ENCODE measurements at regions not wholly inside any gene's neighbourhood (a gene's known extent, or its start where the extent isn't known, plus 50 kb on each side); places are given as distances from the start of the nearest gene placed in this dataset.

GRCh38 chr5:159398936-159399335, 68.6 kb upstream of the IL12B start:
- no peak for TF ChIP-seq FOXP2 (optimal IDR thresholded peaks at IDR 0.05; ENCODE audit: borderline replicate concordance, extremely low read depth, extremely low read length, insufficient read depth)
- TF ChIP-seq SIN3A (IDR thresholded peaks at IDR 0.05; ENCODE audit: borderline replicate concordance, insufficient read depth, low read length): no peak
- no peak for TF ChIP-seq POLR2AphosphoS5 (IDR thresholded peaks at IDR 0.05; ENCODE audit: low read depth, low read length)
- TF ChIP-seq, protein P1, sequence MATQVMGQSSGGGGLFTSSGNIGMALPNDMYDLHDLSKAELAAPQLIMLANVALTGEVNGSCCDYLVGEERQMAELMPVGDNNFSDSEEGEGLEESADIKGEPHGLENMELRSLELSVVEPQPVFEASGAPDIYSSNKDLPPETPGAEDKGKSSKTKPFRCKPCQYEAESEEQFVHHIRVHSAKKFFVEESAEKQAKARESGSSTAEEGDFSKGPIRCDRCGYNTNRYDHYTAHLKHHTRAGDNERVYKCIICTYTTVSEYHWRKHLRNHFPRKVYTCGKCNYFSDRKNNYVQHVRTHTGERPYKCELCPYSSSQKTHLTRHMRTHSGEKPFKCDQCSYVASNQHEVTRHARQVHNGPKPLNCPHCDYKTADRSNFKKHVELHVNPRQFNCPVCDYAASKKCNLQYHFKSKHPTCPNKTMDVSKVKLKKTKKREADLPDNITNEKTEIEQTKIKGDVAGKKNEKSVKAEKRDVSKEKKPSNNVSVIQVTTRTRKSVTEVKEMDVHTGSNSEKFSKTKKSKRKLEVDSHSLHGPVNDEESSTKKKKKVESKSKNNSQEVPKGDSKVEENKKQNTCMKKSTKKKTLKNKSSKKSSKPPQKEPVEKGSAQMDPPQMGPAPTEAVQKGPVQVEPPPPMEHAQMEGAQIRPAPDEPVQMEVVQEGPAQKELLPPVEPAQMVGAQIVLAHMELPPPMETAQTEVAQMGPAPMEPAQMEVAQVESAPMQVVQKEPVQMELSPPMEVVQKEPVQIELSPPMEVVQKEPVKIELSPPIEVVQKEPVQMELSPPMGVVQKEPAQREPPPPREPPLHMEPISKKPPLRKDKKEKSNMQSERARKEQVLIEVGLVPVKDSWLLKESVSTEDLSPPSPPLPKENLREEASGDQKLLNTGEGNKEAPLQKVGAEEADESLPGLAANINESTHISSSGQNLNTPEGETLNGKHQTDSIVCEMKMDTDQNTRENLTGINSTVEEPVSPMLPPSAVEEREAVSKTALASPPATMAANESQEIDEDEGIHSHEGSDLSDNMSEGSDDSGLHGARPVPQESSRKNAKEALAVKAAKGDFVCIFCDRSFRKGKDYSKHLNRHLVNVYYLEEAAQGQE (IDR thresholded peaks at IDR 0.05; ENCODE audit: insufficient read depth in 1 of 2, low read depth in 2 of 2, low read length in 2 of 2): no peak
- TF ChIP-seq TAF1 (IDR thresholded peaks at IDR 0.05; ENCODE audit: borderline replicate concordance, insufficient read depth, low read length): no peak

DNA sequence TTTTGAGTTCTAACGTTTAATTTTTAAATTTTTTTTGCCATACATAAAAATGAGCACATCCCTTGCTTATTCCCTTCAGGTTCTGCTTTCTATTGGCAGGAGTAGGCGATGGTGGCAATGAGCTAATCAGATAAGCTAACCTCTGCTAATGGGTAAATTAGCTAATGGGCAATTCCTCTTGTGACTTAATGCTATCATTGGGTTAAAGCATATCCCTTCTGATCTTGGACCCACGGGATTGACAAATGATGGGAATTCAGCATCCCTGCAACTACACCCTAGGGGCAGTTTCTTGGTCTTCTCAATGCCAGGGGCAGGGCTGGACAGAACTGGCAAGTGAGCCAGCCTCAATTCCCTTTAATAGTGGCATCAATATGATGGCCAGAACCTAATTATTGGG, 70.2 kb upstream of the IL12B start:
- TF ChIP-seq SIN3A (IDR thresholded peaks at IDR 0.05; ENCODE audit: borderline replicate concordance, insufficient read depth, low read length): no peak
- TF ChIP-seq, protein P1 (IDR thresholded peaks at IDR 0.05; ENCODE audit: insufficient read depth in 1 of 2, low read depth in 2 of 2, low read length in 2 of 2): no peak
- TF ChIP-seq FOXP2 (optimal IDR thresholded peaks at IDR 0.05; ENCODE audit: borderline replicate concordance, extremely low read depth, extremely low read length, insufficient read depth): no peak
- no peak for TF ChIP-seq POLR2AphosphoS5 (IDR thresholded peaks at IDR 0.05; ENCODE audit: low read depth, low read length)
- TF ChIP-seq TAF1 (IDR thresholded peaks at IDR 0.05; ENCODE audit: borderline replicate concordance, insufficient read depth, low read length): no peak

DNA sequence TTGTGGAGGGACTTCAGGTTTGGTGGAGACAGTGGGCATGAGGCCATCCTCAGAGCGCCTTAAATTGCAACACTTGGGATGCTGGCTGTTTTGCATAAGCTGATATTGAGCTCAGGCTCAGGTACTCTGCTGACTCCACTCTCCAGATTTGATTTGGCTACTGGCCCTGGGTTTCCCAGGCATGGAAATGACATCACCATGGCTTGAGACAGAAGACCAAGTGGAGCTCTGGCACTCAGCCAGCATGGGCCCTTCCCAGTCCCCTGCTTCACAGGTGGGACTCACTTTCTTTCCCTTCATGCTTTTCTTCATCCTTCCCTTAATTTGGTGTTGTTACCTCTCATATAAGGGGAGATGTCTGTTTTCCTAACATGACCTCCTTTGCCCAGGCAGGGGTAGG, 72.0 kb upstream of the IL12B start:
- TF ChIP-seq, protein P1 (IDR thresholded peaks at IDR 0.05; ENCODE audit: insufficient read depth in 1 of 2, low read depth in 2 of 2, low read length in 2 of 2): no peak
- no peak for TF ChIP-seq FOXP2 (optimal IDR thresholded peaks at IDR 0.05; ENCODE audit: borderline replicate concordance, extremely low read depth, extremely low read length, insufficient read depth)
- TF ChIP-seq SIN3A (IDR thresholded peaks at IDR 0.05; ENCODE audit: borderline replicate concordance, insufficient read depth, low read length): no peak
- no peak for TF ChIP-seq POLR2AphosphoS5 (IDR thresholded peaks at IDR 0.05; ENCODE audit: low read depth, low read length)
- no peak for TF ChIP-seq TAF1 (IDR thresholded peaks at IDR 0.05; ENCODE audit: borderline replicate concordance, insufficient read depth, low read length)

DNA sequence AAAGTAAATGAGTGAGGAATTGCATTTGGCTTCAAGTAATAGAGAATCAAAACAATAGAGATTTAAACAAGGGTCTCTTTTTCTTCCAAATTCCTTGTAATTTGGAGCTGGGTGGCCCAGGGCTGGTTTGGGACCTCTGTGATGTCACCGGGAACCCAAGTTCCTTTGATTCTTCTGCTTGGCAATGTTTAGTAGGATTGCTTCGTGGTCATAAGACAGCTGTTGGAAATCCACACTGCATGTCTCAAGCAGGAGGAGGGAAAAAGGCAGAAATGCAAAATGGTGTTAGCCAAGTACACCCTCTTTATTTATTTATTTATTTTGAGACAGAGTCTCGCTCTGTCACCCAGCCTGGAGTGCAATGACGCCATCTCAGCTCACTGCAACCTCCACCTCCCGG, 72.6 kb upstream of the IL12B start:
- TF ChIP-seq SIN3A (IDR thresholded peaks at IDR 0.05; ENCODE audit: borderline replicate concordance, insufficient read depth, low read length) (no peak), TAF1 (IDR thresholded peaks at IDR 0.05; ENCODE audit: borderline replicate concordance, insufficient read depth, low read length) (no peak), POLR2AphosphoS5 (IDR thresholded peaks at IDR 0.05; ENCODE audit: low read depth, low read length) (no peak), FOXP2 (optimal IDR thresholded peaks at IDR 0.05; ENCODE audit: borderline replicate concordance, extremely low read depth, extremely low read length, insufficient read depth) (no peak)
- TF ChIP-seq, protein P1 (IDR thresholded peaks at IDR 0.05; ENCODE audit: insufficient read depth in 1 of 2, low read depth in 2 of 2, low read length in 2 of 2): no peak
